Endothelial cell of umbilical vein (primary cell): ENCODE measurements at regions not wholly inside any gene's neighbourhood (a gene's known extent, or its start where the extent isn't known, plus 50 kb on each side); places are given as distances from the start of the nearest gene placed in this dataset.

Experiments
- BruUV-seq: library from RNA; stranded (reverse); fragments of 400-500 nt; replicated peaks from 2 replicates; lab custom pipeline; 2021; lab: Mats Ljungman, UMichigan
- CTCF ChIA-PET: fragments of 300-600, 350-600 bp; sonication (Branson Sonifier 250); formaldehyde crosslinking; loops from one replicate; lab custom pipeline; 2021; ENCODE audit warnings: antibody characterized with exemption, inconsistent platforms; lab: Charles Lee
- POLR2A ChIA-PET: fragments of 300-600, 350-600 bp; sonication (Branson Sonifier 250); formaldehyde crosslinking; loops from one replicate; lab custom pipeline; 2021; ENCODE audit warnings: antibody characterized with exemption, inconsistent platforms; lab: Charles Lee
- DNase-seq: peaks from one replicate; pipeline ENCODE4 v3.0.0-alpha.2; 2011; ENCODE audit warnings: low read depth, low spot score
- FAIRE-seq: peaks from 2 replicates; lab custom pipeline; 2011; peaks lifted over from hg19 to GRCh38; lab: Jason Lieb, UNC
- H2AFZ ChIP-seq: 2 replicates; pipeline ENCODE4 v1.6.0; 2012; ENCODE audit warnings: low read depth, low read length, control low read depth, inconsistent platforms
- H3K27ac ChIP-seq: 2 replicates; pipeline ENCODE4 v1.5.1; 2011; ENCODE audit warnings: low read depth, mild to moderate bottlenecking, control low read depth, low read length, moderate library complexity; ENCODE audit not compliant: insufficient read depth
- H3K27me3 ChIP-seq, 2 experiments: 2 replicates each; pipeline versions ENCODE4 v1.6.0 to v1.6.1; 2011; ENCODE audit warnings: low read length in 2 of 2, mixed read lengths in 1 of 2; ENCODE audit not compliant: control insufficient read depth in 2 of 2, insufficient read depth in 2 of 2
- H3K36me3 ChIP-seq, 2 experiments: 2 replicates in 1 of 2; 3 replicates in 1 of 2; pipeline ENCODE4 v1.5.1; 2011; ENCODE audit warnings: low read length in 2 of 2, mild to moderate bottlenecking in 1 of 2, moderate library complexity in 1 of 2; ENCODE audit not compliant: control insufficient read depth in 2 of 2, insufficient read depth in 2 of 2; ENCODE audit errors: extremely low read depth in 1 of 2
- H3K4me1 ChIP-seq: 3 replicates; pipeline ENCODE4 v1.5.1; 2011; ENCODE audit warnings: mild to moderate bottlenecking, low read length; ENCODE audit not compliant: control insufficient read depth, insufficient read depth; ENCODE audit errors: extremely low read depth
- H3K4me2 ChIP-seq: 2 replicates; pipeline ENCODE4 v1.6.1; 2011; ENCODE audit warnings: low read length, control low read depth, mixed read lengths; ENCODE audit not compliant: insufficient read depth
- H3K4me3 ChIP-seq, 3 experiments: fragments of 200-600 bp in 1 of 3; sonication (generic), shearing (Covaris generic) in 1 of 3; replicated peaks in 1 of 3; 2 replicates each; pipeline ENCODE4 v1.5.1; 2011 to 2016; ENCODE audit warnings: control low read depth in 3 of 3, low read length in 3 of 3, mild to moderate bottlenecking in 2 of 3, inconsistent platforms in 1 of 3, low read depth in 1 of 3, moderate library complexity in 1 of 3; ENCODE audit not compliant: insufficient read depth in 1 of 3
- H3K79me2 ChIP-seq: 2 replicates; pipeline ENCODE4 v1.6.0; 2012; ENCODE audit warnings: low read length, inconsistent platforms; ENCODE audit not compliant: control insufficient read depth, insufficient read depth
- H3K9ac ChIP-seq: replicated peaks from 2 replicates; pipeline ENCODE3; 2011; ENCODE audit warnings: low read length, control low read depth; ENCODE audit not compliant: insufficient read depth; ENCODE audit errors: extremely low read depth
- H3K9me1 ChIP-seq: replicated peaks from 3 replicates; pipeline ENCODE4 v1.6.0; 2011; ENCODE audit warnings: mild to moderate bottlenecking, low read length; ENCODE audit not compliant: control insufficient read depth, insufficient read depth; ENCODE audit errors: extremely low read depth
- H3K9me3 ChIP-seq: replicated peaks from 2 replicates; pipeline ENCODE4 v1.5.1; 2012; ENCODE audit warnings: low read length, inconsistent platforms; ENCODE audit not compliant: control insufficient read depth, insufficient read depth
- H4K20me1 ChIP-seq: replicated peaks from 2 replicates; pipeline ENCODE3; 2011; ENCODE audit warnings: mild to moderate bottlenecking, low read length; ENCODE audit not compliant: control insufficient read depth, insufficient read depth; ENCODE audit errors: extremely low read depth
- CTCF ChIP-seq, 2 donors: IDR thresholded peaks; 1 replicate in 1 of 2; 2 replicates in 1 of 2; pipeline ENCODE4 v1.5.1; 2011; ENCODE audit warnings: low read length in 2 of 2, mild to moderate bottlenecking in 2 of 2, moderate library complexity in 2 of 2, control low read depth in 1 of 2, inconsistent platforms in 1 of 2, low read depth in 1 of 2; ENCODE audit not compliant: insufficient read depth in 1 of 2; ENCODE audit errors: extremely low read depth in 1 of 2
- EZH2 ChIP-seq: IDR thresholded peaks from 2 replicates; pipeline ENCODE4 v1.6.1; 2012; ENCODE audit warnings: borderline replicate concordance, low read depth, mild to moderate bottlenecking, moderate library complexity, low read length, inconsistent platforms; ENCODE audit not compliant: severe bottlenecking
- FOS ChIP-seq: IDR thresholded peaks from 2 replicates; pipeline ENCODE4 v1.6.1; 2011; ENCODE audit warnings: mild to moderate bottlenecking, low read length, moderate library complexity, borderline replicate concordance; ENCODE audit not compliant: insufficient read depth
- GATA2 ChIP-seq: IDR thresholded peaks from 2 replicates; pipeline ENCODE4 v1.7.0; 2011; ENCODE audit warnings: low read depth, mild to moderate bottlenecking, moderate library complexity, mixed read lengths, low read length; ENCODE audit not compliant: insufficient read length, insufficient read depth
- JUN ChIP-seq: IDR thresholded peaks from 2 replicates; pipeline ENCODE4 v1.6.1; 2011; ENCODE audit warnings: borderline replicate concordance, low read depth; ENCODE audit not compliant: insufficient read length, insufficient read depth
- MAX ChIP-seq: IDR thresholded peaks from 2 replicates; pipeline ENCODE4 v1.6.1; 2011; ENCODE audit not compliant: insufficient read depth, insufficient read length
- POLR2A ChIP-seq: IDR thresholded peaks from 2 replicates; pipeline ENCODE4 v1.6.1; 2012; ENCODE audit warnings: low read depth, mild to moderate bottlenecking, control low read depth, low read length
- POLR2AphosphoS5 ChIP-seq: IDR thresholded peaks from 2 replicates; pipeline ENCODE4 v1.6.1; 2012; ENCODE audit warnings: low read depth, mild to moderate bottlenecking, control low read depth, low read length, moderate library complexity; ENCODE audit not compliant: insufficient read depth
- dilution Hi-C: fragments of 300-500 bp; cut with MboI; formaldehyde crosslinking; loops from one replicate; pipeline ENCODE4 v1.15.0; 2019; ENCODE audit warnings: low sequenced_read_pairs; ENCODE audit not compliant: extremely low pct_ligation_motif_present
- intact Hi-C: fragments of 100-400 bp; cut with micrococcal nuclease; formaldehyde crosslinking; loops from one replicate; pipeline ENCODE4 v1.10.0; 2022

GRCh38 chr1:25117233-25117823, 115.0 kb downstream of the SYF2 start:
- intact Hi-C loops, result no loop called here
- Histone ChIP-seq H4K20me1 (no peaks in the 10 kb centered on the region), H2AFZ (no peak overlapping the region), H3K9me1 (no peaks in the 10 kb centered on the region), H3K79me2 (no peaks in the 10 kb centered on the region), H3K4me2 (no peak overlapping the region), H3K4me3 (no peak overlapping the region), H3K4me1 (no peaks in the 10 kb centered on the region), H3K9ac (no peak overlapping the region), H3K27ac (no peak overlapping the region), H3K36me3 (no peaks in the 10 kb centered on the region), H3K27me3 (no peaks in the 10 kb centered on the region), H3K9me3 (no peaks in the 10 kb centered on the region)
- TF ChIP-seq CTCF (IDR thresholded peaks at IDR 0.05; ENCODE audit: extremely low read depth in 1 of 2, insufficient read depth in 1 of 2, low read depth in 1 of 2, low read length in 2 of 2) (peak in 1 of 2 donors; percentile 11), GATA2 (no peak)
- ChIA-PET CTCF (no interaction called here), POLR2A (no interaction called here)
- dilution Hi-C loops, result no loop called here
- DNase-seq, result no peak
- FAIRE-seq, result no peak
- no TSS peak for BruUV-seq

- FAIRE-seq, result no peak
These were observed 115.5 kb downstream of the SYF2 start for GRCh38 chr1:25116832-25117231.

More at GRCh38 chr1:25116832-25117231, 115.5 kb downstream of the SYF2 start:
- CTCF ChIA-PET, result no interaction called here
- H3K4me2 ChIP-seq, result no peak overlapping the region
- no peaks in the 10 kb centered on the region for H3K4me1 ChIP-seq
- no peak overlapping the region for H2AFZ ChIP-seq
- no peaks in the 10 kb centered on the region for H3K9me3 ChIP-seq
- H3K9ac ChIP-seq, result no peak overlapping the region
- POLR2A ChIA-PET, result no interaction called here
- no peaks in the 10 kb centered on the region for H3K27me3 ChIP-seq
- no peak for DNase-seq
- intact Hi-C loops, result no loop called here
- no peaks in the 10 kb centered on the region for H3K79me2 ChIP-seq
- no peak for TF ChIP-seq JUN
- TF ChIP-seq FOS, result no peak
- no peak for TF ChIP-seq GATA2
- no peak for TF ChIP-seq POLR2AphosphoS5
- no peak for TF ChIP-seq POLR2A
- no peak for TF ChIP-seq CTCF (IDR thresholded peaks at IDR 0.05; ENCODE audit: extremely low read depth in 1 of 2, insufficient read depth in 1 of 2, low read depth in 1 of 2, low read length in 2 of 2)
- no peak for TF ChIP-seq MAX
- no peak for TF ChIP-seq EZH2
- H3K4me3 ChIP-seq, result no peak overlapping the region
- dilution Hi-C loops, result no loop called here
- H3K36me3 ChIP-seq, result no peaks in the 10 kb centered on the region
- no peaks in the 10 kb centered on the region for H4K20me1 ChIP-seq
- H3K27ac ChIP-seq, result no peak overlapping the region
- BruUV-seq, result no TSS peak
- no peaks in the 10 kb centered on the region for H3K9me1 ChIP-seq
